ENCODE measurements at regions not wholly inside any gene's neighbourhood (a gene's known extent, or its start where the extent isn't known, plus 50 kb on each side); places are given as distances from the start of the nearest gene placed in this dataset.

DNA sequence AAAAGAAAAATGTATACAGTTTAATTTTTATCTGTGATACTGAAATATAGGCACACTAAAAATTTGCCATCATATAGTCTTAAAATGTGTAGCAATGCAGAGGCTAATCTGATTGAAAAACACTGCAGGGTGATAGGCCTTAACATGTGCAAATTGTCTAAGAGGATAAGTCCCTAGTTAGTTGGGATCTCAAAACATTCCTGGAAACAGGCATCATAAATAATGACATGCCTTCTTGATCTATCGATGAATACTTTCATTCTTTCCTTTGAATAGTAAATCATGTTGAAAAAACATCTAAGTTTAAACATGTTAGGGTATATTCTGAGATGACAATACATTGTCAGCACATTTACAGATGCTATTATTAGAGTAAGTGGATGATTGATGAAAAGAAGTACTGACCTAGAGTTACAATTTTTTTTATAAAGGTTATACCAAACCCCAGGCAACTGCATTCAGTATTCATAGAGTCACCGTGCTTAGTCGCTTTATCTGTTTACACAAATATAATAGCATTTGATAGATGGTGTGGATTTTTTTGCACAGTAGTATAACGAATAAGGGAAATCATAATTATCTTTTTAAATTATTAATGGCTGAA is 668.2 kb upstream of the ADGRL3 start:
- no peak for TF ChIP-seq SIN3A (IDR thresholded peaks at IDR 0.05; ENCODE audit: borderline replicate concordance, insufficient read depth, low read length)
- TF ChIP-seq POLR2AphosphoS5 (IDR thresholded peaks at IDR 0.05; ENCODE audit: low read depth, low read length): no peak
- no peak for TF ChIP-seq FOXP2 (optimal IDR thresholded peaks at IDR 0.05; ENCODE audit: borderline replicate concordance, extremely low read depth, extremely low read length, insufficient read depth)
- TF ChIP-seq TAF1 (IDR thresholded peaks at IDR 0.05; ENCODE audit: borderline replicate concordance, insufficient read depth, low read length): no peak

DNA sequence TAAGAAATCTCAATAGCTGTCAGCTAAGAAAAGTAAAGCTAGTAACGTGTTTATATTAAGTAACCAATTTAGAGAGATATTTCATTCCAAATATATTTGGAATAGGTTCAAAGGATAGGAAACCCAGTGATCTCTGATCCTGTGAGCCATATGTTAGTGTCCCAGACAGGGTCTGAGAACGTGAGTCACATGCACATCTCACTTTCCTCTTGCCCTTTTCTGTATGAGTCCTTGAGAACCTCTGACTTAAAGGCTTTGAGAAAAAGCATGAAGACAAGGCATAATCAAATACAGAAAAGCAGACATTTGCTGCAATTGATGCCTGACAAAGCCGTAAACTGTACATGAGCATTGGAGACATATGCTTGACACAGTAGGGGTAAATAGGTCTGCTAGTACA is 655.1 kb upstream of the ADGRL3 start:
- TF ChIP-seq SIN3A (IDR thresholded peaks at IDR 0.05; ENCODE audit: borderline replicate concordance, insufficient read depth, low read length): no peak
- TF ChIP-seq POLR2AphosphoS5 (IDR thresholded peaks at IDR 0.05; ENCODE audit: low read depth, low read length): no peak
- no peak for TF ChIP-seq FOXP2 (optimal IDR thresholded peaks at IDR 0.05; ENCODE audit: borderline replicate concordance, extremely low read depth, extremely low read length, insufficient read depth)
- TF ChIP-seq, protein P1, sequence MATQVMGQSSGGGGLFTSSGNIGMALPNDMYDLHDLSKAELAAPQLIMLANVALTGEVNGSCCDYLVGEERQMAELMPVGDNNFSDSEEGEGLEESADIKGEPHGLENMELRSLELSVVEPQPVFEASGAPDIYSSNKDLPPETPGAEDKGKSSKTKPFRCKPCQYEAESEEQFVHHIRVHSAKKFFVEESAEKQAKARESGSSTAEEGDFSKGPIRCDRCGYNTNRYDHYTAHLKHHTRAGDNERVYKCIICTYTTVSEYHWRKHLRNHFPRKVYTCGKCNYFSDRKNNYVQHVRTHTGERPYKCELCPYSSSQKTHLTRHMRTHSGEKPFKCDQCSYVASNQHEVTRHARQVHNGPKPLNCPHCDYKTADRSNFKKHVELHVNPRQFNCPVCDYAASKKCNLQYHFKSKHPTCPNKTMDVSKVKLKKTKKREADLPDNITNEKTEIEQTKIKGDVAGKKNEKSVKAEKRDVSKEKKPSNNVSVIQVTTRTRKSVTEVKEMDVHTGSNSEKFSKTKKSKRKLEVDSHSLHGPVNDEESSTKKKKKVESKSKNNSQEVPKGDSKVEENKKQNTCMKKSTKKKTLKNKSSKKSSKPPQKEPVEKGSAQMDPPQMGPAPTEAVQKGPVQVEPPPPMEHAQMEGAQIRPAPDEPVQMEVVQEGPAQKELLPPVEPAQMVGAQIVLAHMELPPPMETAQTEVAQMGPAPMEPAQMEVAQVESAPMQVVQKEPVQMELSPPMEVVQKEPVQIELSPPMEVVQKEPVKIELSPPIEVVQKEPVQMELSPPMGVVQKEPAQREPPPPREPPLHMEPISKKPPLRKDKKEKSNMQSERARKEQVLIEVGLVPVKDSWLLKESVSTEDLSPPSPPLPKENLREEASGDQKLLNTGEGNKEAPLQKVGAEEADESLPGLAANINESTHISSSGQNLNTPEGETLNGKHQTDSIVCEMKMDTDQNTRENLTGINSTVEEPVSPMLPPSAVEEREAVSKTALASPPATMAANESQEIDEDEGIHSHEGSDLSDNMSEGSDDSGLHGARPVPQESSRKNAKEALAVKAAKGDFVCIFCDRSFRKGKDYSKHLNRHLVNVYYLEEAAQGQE (IDR thresholded peaks at IDR 0.05; ENCODE audit: insufficient read depth in 1 of 2, low read depth in 2 of 2, low read length in 2 of 2): no peak
- no peak for TF ChIP-seq TAF1 (IDR thresholded peaks at IDR 0.05; ENCODE audit: borderline replicate concordance, insufficient read depth, low read length)

DNA sequence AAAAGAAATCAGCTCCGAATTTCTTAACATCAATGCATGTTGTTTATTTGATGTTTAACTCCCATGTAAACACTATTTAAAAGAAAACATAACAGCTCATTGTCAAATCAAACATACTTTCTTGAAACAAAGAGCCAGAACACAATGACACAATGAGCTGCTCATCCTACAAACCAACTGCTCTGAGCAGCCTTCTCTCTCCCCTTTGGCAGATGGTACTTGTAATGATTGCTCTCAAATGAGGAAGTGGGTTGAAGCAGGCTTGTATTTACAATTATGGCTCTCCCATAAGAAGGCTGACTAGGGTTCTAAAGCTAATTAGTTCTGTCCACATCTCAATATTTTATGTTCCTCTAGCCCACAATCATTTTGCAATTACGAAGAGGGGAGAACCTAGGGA is 637.8 kb upstream of the ADGRL3 start:
- TF ChIP-seq, protein P1 (IDR thresholded peaks at IDR 0.05; ENCODE audit: insufficient read depth in 1 of 2, low read depth in 2 of 2, low read length in 2 of 2): no peak
- TF ChIP-seq TAF1 (IDR thresholded peaks at IDR 0.05; ENCODE audit: borderline replicate concordance, insufficient read depth, low read length): no peak
- no peak for TF ChIP-seq FOXP2 (optimal IDR thresholded peaks at IDR 0.05; ENCODE audit: borderline replicate concordance, extremely low read depth, extremely low read length, insufficient read depth)
- TF ChIP-seq POLR2AphosphoS5 (IDR thresholded peaks at IDR 0.05; ENCODE audit: low read depth, low read length): no peak
- no peak for TF ChIP-seq SIN3A (IDR thresholded peaks at IDR 0.05; ENCODE audit: borderline replicate concordance, insufficient read depth, low read length)

DNA sequence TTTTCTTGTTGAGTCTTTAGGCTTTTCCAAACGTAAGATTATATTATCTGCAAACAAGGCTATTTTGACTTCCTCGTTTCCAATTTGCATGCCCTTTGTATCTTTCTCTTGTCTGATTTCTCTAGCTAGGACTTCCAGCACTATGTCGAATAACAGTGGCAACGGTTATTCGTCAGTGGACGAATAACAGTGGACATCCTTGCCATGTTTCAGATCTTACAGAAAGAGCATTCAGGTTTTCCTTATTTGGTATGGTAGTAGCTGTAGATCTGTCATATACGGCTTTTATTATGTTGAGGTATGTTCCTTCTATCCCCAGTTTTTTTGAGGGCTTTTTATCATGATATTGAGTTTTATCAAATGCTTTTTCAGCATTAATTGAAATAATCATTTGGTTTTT is 634.6 kb upstream of the ADGRL3 start:
- TF ChIP-seq FOXP2 (optimal IDR thresholded peaks at IDR 0.05; ENCODE audit: borderline replicate concordance, extremely low read depth, extremely low read length, insufficient read depth) (no peak), TAF1 (IDR thresholded peaks at IDR 0.05; ENCODE audit: borderline replicate concordance, insufficient read depth, low read length) (no peak), SIN3A (IDR thresholded peaks at IDR 0.05; ENCODE audit: borderline replicate concordance, insufficient read depth, low read length) (no peak), POLR2AphosphoS5 (IDR thresholded peaks at IDR 0.05; ENCODE audit: low read depth, low read length) (no peak)
- TF ChIP-seq, protein P1 (IDR thresholded peaks at IDR 0.05; ENCODE audit: insufficient read depth in 1 of 2, low read depth in 2 of 2, low read length in 2 of 2): no peak

DNA sequence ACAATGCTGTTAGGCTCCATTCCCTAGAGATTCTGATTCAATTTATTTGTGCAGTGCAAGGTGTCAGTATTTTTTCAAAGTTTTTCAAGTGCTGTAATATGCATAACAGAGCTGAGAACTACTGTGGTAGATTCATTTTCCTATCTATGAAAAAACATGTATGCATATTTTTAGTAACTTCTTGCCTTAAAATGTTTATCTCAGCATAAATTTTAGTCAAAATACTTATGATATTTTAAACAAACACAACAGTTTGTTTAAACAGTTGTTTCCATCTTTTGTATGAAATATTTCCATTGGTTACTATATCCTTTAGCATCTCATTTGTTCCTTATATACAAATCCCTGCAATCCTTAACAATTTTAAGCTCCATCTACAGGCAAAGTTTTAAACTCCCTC is 624.8 kb upstream of the ADGRL3 start:
- TF ChIP-seq FOXP2 (optimal IDR thresholded peaks at IDR 0.05; ENCODE audit: borderline replicate concordance, extremely low read depth, extremely low read length, insufficient read depth) (no peak), POLR2AphosphoS5 (IDR thresholded peaks at IDR 0.05; ENCODE audit: low read depth, low read length) (no peak), TAF1 (IDR thresholded peaks at IDR 0.05; ENCODE audit: borderline replicate concordance, insufficient read depth, low read length) (no peak), SIN3A (IDR thresholded peaks at IDR 0.05; ENCODE audit: borderline replicate concordance, insufficient read depth, low read length) (no peak)
- TF ChIP-seq, protein P1 (IDR thresholded peaks at IDR 0.05; ENCODE audit: insufficient read depth in 1 of 2, low read depth in 2 of 2, low read length in 2 of 2): no peak

Data from PFSK-1 (cell line).